ENCODE measurements at regions not wholly inside any gene's neighbourhood (a gene's known extent, or its start where the extent isn't known, plus 50 kb on each side); places are given as distances from the start of the nearest gene placed in this dataset.
"Not testable (repeated sequence)": the region's sequence is repeated elsewhere in the genome, so short reads cannot be mapped to it uniquely, and the experiment has no call there.

GRCh38 chr14:31911160-31911559, 165.9 kb upstream of the ARHGAP5 start:
- H3K36me3 ChIP-seq (ENCODE audit: control insufficient read depth, low read length): no peaks in the 10 kb centered on the region
- no peaks in the 10 kb centered on the region for H3K79me2 ChIP-seq (ENCODE audit: control insufficient read depth, low read length)
- no peaks in the 10 kb centered on the region for H3K27me3 ChIP-seq (ENCODE audit: control insufficient read depth, low read length)
- no peak overlapping the region for H3K4me3 ChIP-seq (ENCODE audit: low read length)
- no peaks in the 10 kb centered on the region for H3K4me1 ChIP-seq (ENCODE audit: control insufficient read depth, low read length)
- no peak overlapping the region for H3K27ac ChIP-seq (ENCODE audit: low read depth, low read length)
- TF ChIP-seq CTCF (IDR thresholded peaks at IDR 0.05; ENCODE audit: low read depth, low read length, poor library complexity, severe bottlenecking): no peak
- no peak for TF ChIP-seq EZH2phosphoT487 (IDR thresholded peaks at IDR 0.05; ENCODE audit: borderline replicate concordance, low read length)
- no peaks in the 10 kb centered on the region for H3F3A ChIP-seq (ENCODE audit: control insufficient read depth, insufficient read depth)
- H3K4me2 ChIP-seq (ENCODE audit: low read length): no peak overlapping the region
- no peaks in the 10 kb centered on the region for H4K20me1 ChIP-seq (ENCODE audit: control insufficient read depth, insufficient read depth, low read depth, low read length)
- no peaks in the 10 kb centered on the region for H3K9me2 ChIP-seq (replicated peaks; ENCODE audit: control insufficient read depth, low read length)
- H3K9me3 ChIP-seq (ENCODE audit: control insufficient read depth, insufficient read depth, low read length): no peaks in the 10 kb centered on the region

GRCh38 chr14:31913370-31913769, 163.7 kb upstream of the ARHGAP5 start:
- H3F3A ChIP-seq (ENCODE audit: control insufficient read depth, insufficient read depth): no peaks in the 10 kb centered on the region
- no peak overlapping the region for H3K4me2 ChIP-seq (ENCODE audit: low read length)
- no peaks in the 10 kb centered on the region for H3K4me1 ChIP-seq (ENCODE audit: control insufficient read depth, low read length)
- H4K20me1 ChIP-seq (ENCODE audit: control insufficient read depth, insufficient read depth, low read depth, low read length): no peaks in the 10 kb centered on the region
- no peaks in the 10 kb centered on the region for H3K27me3 ChIP-seq (ENCODE audit: control insufficient read depth, low read length)
- H3K9me3 ChIP-seq (ENCODE audit: control insufficient read depth, insufficient read depth, low read length): no peaks in the 10 kb centered on the region
- H3K79me2 ChIP-seq (ENCODE audit: control insufficient read depth, low read length): no peaks in the 10 kb centered on the region
- no peak overlapping the region for H3K27ac ChIP-seq (ENCODE audit: low read depth, low read length)
- TF ChIP-seq CTCF (IDR thresholded peaks at IDR 0.05; ENCODE audit: low read depth, low read length, poor library complexity, severe bottlenecking) (no peak), EZH2phosphoT487 (IDR thresholded peaks at IDR 0.05; ENCODE audit: borderline replicate concordance, low read length) (no peak)
- H3K36me3 ChIP-seq (ENCODE audit: control insufficient read depth, low read length): no peaks in the 10 kb centered on the region
- H3K4me3 ChIP-seq (ENCODE audit: low read length): no peak overlapping the region
- no peaks in the 10 kb centered on the region for H3K9me2 ChIP-seq (replicated peaks; ENCODE audit: control insufficient read depth, low read length)

GRCh38 chr14:31918289-31918688, 158.8 kb upstream of the ARHGAP5 start:
- not testable (repeated sequence) for H3K79me2 ChIP-seq (ENCODE audit: control insufficient read depth, low read length); H3K27me3 ChIP-seq (ENCODE audit: control insufficient read depth, low read length); H3K4me2 ChIP-seq (ENCODE audit: low read length); H3K27ac ChIP-seq (ENCODE audit: low read depth, low read length); H3K36me3 ChIP-seq (ENCODE audit: control insufficient read depth, low read length); H4K20me1 ChIP-seq (ENCODE audit: control insufficient read depth, insufficient read depth, low read depth, low read length); H3K4me3 ChIP-seq (ENCODE audit: low read length); H3K9me3 ChIP-seq (ENCODE audit: control insufficient read depth, insufficient read depth, low read length); H3K9me2 ChIP-seq (replicated peaks; ENCODE audit: control insufficient read depth, low read length); H3F3A ChIP-seq (ENCODE audit: control insufficient read depth, insufficient read depth); H3K4me1 ChIP-seq (ENCODE audit: control insufficient read depth, low read length)

- H3K27ac ChIP-seq (ENCODE audit: low read depth, low read length): no peak overlapping the region
- H3K9me3 ChIP-seq (ENCODE audit: control insufficient read depth, insufficient read depth, low read length): no peaks in the 10 kb centered on the region
- no peaks in the 10 kb centered on the region for H3K27me3 ChIP-seq (ENCODE audit: control insufficient read depth, low read length)
- no peaks in the 10 kb centered on the region for H3F3A ChIP-seq (ENCODE audit: control insufficient read depth, insufficient read depth)
- no peaks in the 10 kb centered on the region for H4K20me1 ChIP-seq (ENCODE audit: control insufficient read depth, insufficient read depth, low read depth, low read length)
- no peaks in the 10 kb centered on the region for H3K36me3 ChIP-seq (ENCODE audit: control insufficient read depth, low read length)
- no peaks in the 10 kb centered on the region for H3K9me2 ChIP-seq (replicated peaks; ENCODE audit: control insufficient read depth, low read length)
- H3K79me2 ChIP-seq (ENCODE audit: control insufficient read depth, low read length): no peaks in the 10 kb centered on the region
- no peak overlapping the region for H3K4me3 ChIP-seq (ENCODE audit: low read length)
- H3K4me2 ChIP-seq (ENCODE audit: low read length): no peak overlapping the region
- H3K4me1 ChIP-seq (ENCODE audit: control insufficient read depth, low read length): no peaks in the 10 kb centered on the region
- TF ChIP-seq EZH2phosphoT487 (IDR thresholded peaks at IDR 0.05; ENCODE audit: borderline replicate concordance, low read length) (no peak), CTCF (IDR thresholded peaks at IDR 0.05; ENCODE audit: low read depth, low read length, poor library complexity, severe bottlenecking) (no peak)
Observed at GRCh38 chr14:31920001-31920400, 157.1 kb upstream of the ARHGAP5 start.

Data from DOHH2 (cell line).